Trophoblast cell (in vitro differentiated cells and primary cell): ENCODE measurements at regions not wholly inside any gene's neighbourhood (a gene's known extent, or its start where the extent isn't known, plus 50 kb on each side); places are given as distances from the start of the nearest gene placed in this dataset.

Experiments used
- DNase-seq, 2 donors: peaks; one replicate each; pipeline ENCODE4 v3.0.0-alpha.2; 2016
- H2AFZ ChIP-seq: 2 replicates; pipeline ENCODE4 v1.6.1; 2013; ENCODE audit warnings: low read length, moderate library complexity, mild to moderate bottlenecking; ENCODE audit not compliant: insufficient read depth, poor library complexity
- H2AK5ac ChIP-seq: 2 replicates; pipeline ENCODE4 v1.6.1; 2013; ENCODE audit warnings: mild to moderate bottlenecking, low read length
- H2BK120ac ChIP-seq: 2 replicates; pipeline ENCODE4 v1.6.1; 2013; ENCODE audit warnings: low read length, mild to moderate bottlenecking, moderate library complexity; ENCODE audit not compliant: insufficient read depth, poor library complexity
- H2BK12ac ChIP-seq: 2 replicates; pipeline ENCODE4 v1.6.1; 2013; ENCODE audit warnings: mild to moderate bottlenecking, low read length, moderate library complexity
- H2BK5ac ChIP-seq: 2 replicates; pipeline ENCODE4 v1.6.1; 2013; ENCODE audit warnings: low read length, low read depth, moderate library complexity, mild to moderate bottlenecking; ENCODE audit not compliant: poor library complexity
- H3K14ac ChIP-seq: 2 replicates; pipeline ENCODE4 v1.6.1; 2013; ENCODE audit warnings: mild to moderate bottlenecking, low read length
- H3K18ac ChIP-seq: 2 replicates; pipeline ENCODE4 v1.6.1; 2013; ENCODE audit warnings: mild to moderate bottlenecking, low read length
- H3K23ac ChIP-seq: 2 replicates; pipeline ENCODE4 v1.6.1; 2013; ENCODE audit warnings: low read length
- H3K27ac ChIP-seq: 2 replicates; pipeline ENCODE4 v1.5.1; 2013; ENCODE audit warnings: low read depth, mild to moderate bottlenecking, inconsistent platforms, low read length, moderate library complexity
- H3K27me3 ChIP-seq: 2 replicates; pipeline ENCODE4 v1.6.1; 2013; ENCODE audit warnings: inconsistent platforms, mild to moderate bottlenecking, low read length, moderate library complexity; ENCODE audit not compliant: insufficient read depth
- H3K36me3 ChIP-seq, 2 experiments: 1 replicate in 1 of 2; 2 replicates in 1 of 2; pipeline ENCODE4 v1.6.1; 2013; ENCODE audit warnings: low read length in 2 of 2, mild to moderate bottlenecking in 2 of 2, moderate library complexity in 1 of 2; ENCODE audit not compliant: insufficient read depth in 2 of 2, control insufficient read depth in 1 of 2
- H3K4ac ChIP-seq: 2 replicates; pipeline ENCODE4 v1.6.1; 2013; ENCODE audit warnings: low read depth, mild to moderate bottlenecking, low read length, moderate library complexity
- H3K4me1 ChIP-seq, 2 experiments: 1 replicate in 1 of 2; 2 replicates in 1 of 2; pipeline ENCODE4 v1.6.1; 2013; ENCODE audit warnings: low read length in 2 of 2, mild to moderate bottlenecking in 2 of 2, moderate library complexity in 1 of 2; ENCODE audit not compliant: insufficient read depth in 2 of 2, control insufficient read depth in 1 of 2
- H3K4me2 ChIP-seq: 2 replicates; pipeline ENCODE4 v1.6.1; 2013; ENCODE audit warnings: inconsistent platforms, mild to moderate bottlenecking, low read length, moderate library complexity
- H3K4me3 ChIP-seq: 2 replicates; pipeline ENCODE4 v1.5.1; 2013; ENCODE audit warnings: mild to moderate bottlenecking, low read depth, low read length, inconsistent platforms
- H3K79me1 ChIP-seq: one replicate; pipeline ENCODE4 v1.6.1; 2013; ENCODE audit warnings: low read length
- H3K79me2 ChIP-seq: 2 replicates; pipeline ENCODE4 v1.6.1; 2013; ENCODE audit warnings: low read length, mild to moderate bottlenecking; ENCODE audit not compliant: control insufficient read depth, insufficient read depth, poor library complexity
- H3K9ac ChIP-seq: 2 replicates; pipeline ENCODE4 v1.6.1; 2013; ENCODE audit warnings: mild to moderate bottlenecking, low read length
- H3K9me3 ChIP-seq: 2 replicates; pipeline ENCODE4 v1.6.1; 2013; ENCODE audit warnings: low read depth, mild to moderate bottlenecking, control low read depth, inconsistent platforms, low read length; ENCODE audit not compliant: insufficient read depth
- H4K12ac ChIP-seq: 2 replicates; pipeline ENCODE4 v1.6.1; 2013; ENCODE audit warnings: low read depth, mild to moderate bottlenecking, low read length, moderate library complexity
- H4K8ac ChIP-seq: 2 replicates; pipeline ENCODE4 v1.6.1; 2013; ENCODE audit warnings: low read depth, mild to moderate bottlenecking, low read length, moderate library complexity
- H4K91ac ChIP-seq: one replicate; pipeline ENCODE4 v1.6.1; 2013; ENCODE audit warnings: low read depth, mild to moderate bottlenecking, low read length, moderate library complexity
- WGBS: extraction: QIAGEN DNeasy Blood & Tissue Kit; methylation state at CpG from one replicate; pipeline ENCODE4 v1.1.7; 2013; ENCODE audit warnings: missing lambda C conversion rate; ENCODE audit not compliant: insufficient read length, insufficient coverage; ENCODE audit errors: extremely low coverage; 5-methylcytosine and 5-hydroxymethylcytosine counted together

- no CpG with 5 or more reads among the region's 5 CpGs for WGBS
- Histone ChIP-seq H2BK120ac (no peak overlapping the region), H3K4me1 (peaks cover 12% of the 10 kb centered on the region in 2 experiments)
Measured at GRCh38 chr9:16314476-16314875, 556.0 kb downstream of the BNC2 start.

GRCh38 chr9:16315720-16316119, 554.8 kb downstream of the BNC2 start:
- Histone ChIP-seq H2BK12ac (no peak overlapping the region), H3K18ac (no peak overlapping the region), H3K9ac (no peak overlapping the region), H3K79me1 (peaks cover 8% of the 10 kb centered on the region), H3K4me2 (no peak overlapping the region), H3K14ac (no peak overlapping the region), H3K9me3 (peaks cover 2% of the 10 kb centered on the region), H3K27ac (no peak overlapping the region), H2AK5ac (no peak overlapping the region), H3K36me3 (no peaks in the 10 kb centered on the region), H4K12ac (no peak overlapping the region), H3K4me3 (no peak overlapping the region), H3K23ac (no peak overlapping the region), H3K27me3 (no peaks in the 10 kb centered on the region), H2BK5ac (no peak overlapping the region), H3K4ac (no peak overlapping the region), H3K79me2 (no peaks in the 10 kb centered on the region), H4K91ac (no peak overlapping the region), H2BK120ac (no peak overlapping the region), H2AFZ (no peak overlapping the region), H4K8ac (no peak overlapping the region), H3K4me1 (peaks cover 7 to 8% of the 10 kb centered on the region in 2 experiments)
- WGBS, result no CpG with 5 or more reads among the region's 6 CpGs
- no peak for DNase-seq

More at GRCh38 chr9:16314476-16314875, 556.0 kb downstream of the BNC2 start:
- no peak overlapping the region for H4K12ac ChIP-seq
- H4K8ac ChIP-seq, result no peak overlapping the region
- peak overlapping the region; percentile 61 for H2AK5ac ChIP-seq
- peak overlapping the region; percentile 62 for H2BK12ac ChIP-seq
- no peak overlapping the region for H2BK5ac ChIP-seq
- no peak overlapping the region for H3K14ac ChIP-seq
- no peak overlapping the region for H3K4me3 ChIP-seq
- H3K9ac ChIP-seq, result no peak overlapping the region
- no peak overlapping the region for H2AFZ ChIP-seq
- peaks cover 2% of the 10 kb centered on the region for H3K9me3 ChIP-seq
- no peak overlapping the region for H4K91ac ChIP-seq
- H3K4ac ChIP-seq, result no peak overlapping the region
- no peaks in the 10 kb centered on the region for H3K36me3 ChIP-seq
- no peak overlapping the region for H3K18ac ChIP-seq
- no peak for DNase-seq
- H3K79me1 ChIP-seq, result peaks cover 10% of the 10 kb centered on the region
- no peak overlapping the region for H3K27ac ChIP-seq
- no peak overlapping the region for H3K23ac ChIP-seq
- no peak overlapping the region for H3K4me2 ChIP-seq
- H3K79me2 ChIP-seq, result no peaks in the 10 kb centered on the region
- no peaks in the 10 kb centered on the region for H3K27me3 ChIP-seq

- WGBS, result no CpG with 5 or more reads among the region's 9 CpGs
- H3K4ac ChIP-seq, result no peak overlapping the region
- H2BK5ac ChIP-seq, result no peak overlapping the region
- H2BK120ac ChIP-seq, result no peak overlapping the region
- no peak overlapping the region for H2AFZ ChIP-seq
- H3K4me2 ChIP-seq, result no peak overlapping the region
- H4K91ac ChIP-seq, result no peak overlapping the region
- H3K27ac ChIP-seq, result no peak overlapping the region
- H3K27me3 ChIP-seq, result no peaks in the 10 kb centered on the region
- no peak overlapping the region for H3K4me3 ChIP-seq
- DNase-seq, result no peak
- no peak overlapping the region for H4K8ac ChIP-seq
- H3K79me1 ChIP-seq, result peaks cover 5% of the 10 kb centered on the region
- no peaks in the 10 kb centered on the region for H3K79me2 ChIP-seq
- no peak overlapping the region for H3K23ac ChIP-seq
- no peak overlapping the region for H4K12ac ChIP-seq
- no peak overlapping the region for H2AK5ac ChIP-seq
- no peaks in the 10 kb centered on the region for H3K9me3 ChIP-seq
- no peaks in the 10 kb centered on the region for H3K36me3 ChIP-seq
- H3K18ac ChIP-seq, result no peak overlapping the region
- no peak overlapping the region for H3K9ac ChIP-seq
- peaks cover 3 to 5% of the 10 kb centered on the region in 2 experiments for H3K4me1 ChIP-seq
- no peak overlapping the region for H3K14ac ChIP-seq
- H2BK12ac ChIP-seq, result no peak overlapping the region
Measured at GRCh38 chr9:16316456-16316855, 554.0 kb downstream of the BNC2 start.

GRCh38 chr9:16316911-16317817, 553.3 kb downstream of the BNC2 start:
- Histone ChIP-seq H3K14ac (no peak overlapping the region), H3K4me1 (peaks cover under 1 to 5% of the 10 kb centered on the region in 2 experiments), H3K79me1 (peaks cover 3% of the 10 kb centered on the region), H2BK120ac (no peak overlapping the region), H3K27ac (no peak overlapping the region), H3K9me3 (no peaks in the 10 kb centered on the region), H3K4ac (no peak overlapping the region), H3K9ac (no peak overlapping the region), H2BK12ac (no peak overlapping the region), H2AFZ (no peak overlapping the region), H2AK5ac (no peak overlapping the region), H4K12ac (no peak overlapping the region), H3K36me3 (no peaks in the 10 kb centered on the region), H4K8ac (no peak overlapping the region), H2BK5ac (no peak overlapping the region), H3K4me3 (no peak overlapping the region), H3K27me3 (no peaks in the 10 kb centered on the region), H3K23ac (no peak overlapping the region), H3K4me2 (no peak overlapping the region), H3K18ac (no peak overlapping the region), H4K91ac (peak overlapping the region; percentile 19), H3K79me2 (no peaks in the 10 kb centered on the region)
- DNase-seq, result no peak
- no CpG with 5 or more reads among the region's 15 CpGs for WGBS
